HG02981 (cell line): ENCODE measurements at regions not wholly inside any gene's neighbourhood (a gene's known extent, or its start where the extent isn't known, plus 50 kb on each side); places are given as distances from the start of the nearest gene placed in this dataset.
A peak's percentile ranks its signal among the peaks of the same experiment; 100 is the strongest.
"Not testable (repeated sequence)": the region's sequence is repeated elsewhere in the genome, so short reads cannot be mapped to it uniquely, and the experiment has no call there.

Experiments used
- ATAC-seq: cut with Tn5 transposase; IDR thresholded peaks from one replicate; pipeline ENCODE4 v1.9.1; 2021; ENCODE audit warnings: mild to moderate bottlenecking, moderate library complexity; ENCODE audit not compliant: unreplicated experiment

GRCh38 chr1:229856009-229856650, 210.9 kb upstream of the GALNT2 start:
- ATAC-seq = peak; percentile 97

GRCh38 chr1:229857585-229857984, 209.5 kb upstream of the GALNT2 start:
- no peak for ATAC-seq

GRCh38 chr1:229859026-229859425, 208.0 kb upstream of the GALNT2 start:
- no peak for ATAC-seq

DNA sequence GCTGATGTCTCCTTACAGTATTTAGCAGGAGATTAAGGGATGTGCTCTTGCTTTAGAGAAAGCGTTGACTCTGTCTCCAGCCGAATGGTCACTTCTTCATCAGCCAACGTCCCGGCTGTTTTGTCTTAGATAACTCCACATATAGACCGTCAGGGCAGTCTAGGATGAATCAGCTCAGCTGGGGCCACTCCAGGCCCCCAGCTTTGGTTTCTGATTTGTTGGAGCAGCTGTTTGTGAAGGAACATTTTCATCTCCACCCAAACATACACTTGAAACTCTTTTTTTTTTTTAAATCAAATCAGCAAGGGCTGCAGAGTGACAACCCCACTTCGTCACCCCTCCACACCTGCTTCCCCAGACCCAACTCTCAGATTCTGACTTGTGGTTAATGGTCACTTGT, 206.1 kb upstream of the GALNT2 start:
- ATAC-seq = no peak

DNA sequence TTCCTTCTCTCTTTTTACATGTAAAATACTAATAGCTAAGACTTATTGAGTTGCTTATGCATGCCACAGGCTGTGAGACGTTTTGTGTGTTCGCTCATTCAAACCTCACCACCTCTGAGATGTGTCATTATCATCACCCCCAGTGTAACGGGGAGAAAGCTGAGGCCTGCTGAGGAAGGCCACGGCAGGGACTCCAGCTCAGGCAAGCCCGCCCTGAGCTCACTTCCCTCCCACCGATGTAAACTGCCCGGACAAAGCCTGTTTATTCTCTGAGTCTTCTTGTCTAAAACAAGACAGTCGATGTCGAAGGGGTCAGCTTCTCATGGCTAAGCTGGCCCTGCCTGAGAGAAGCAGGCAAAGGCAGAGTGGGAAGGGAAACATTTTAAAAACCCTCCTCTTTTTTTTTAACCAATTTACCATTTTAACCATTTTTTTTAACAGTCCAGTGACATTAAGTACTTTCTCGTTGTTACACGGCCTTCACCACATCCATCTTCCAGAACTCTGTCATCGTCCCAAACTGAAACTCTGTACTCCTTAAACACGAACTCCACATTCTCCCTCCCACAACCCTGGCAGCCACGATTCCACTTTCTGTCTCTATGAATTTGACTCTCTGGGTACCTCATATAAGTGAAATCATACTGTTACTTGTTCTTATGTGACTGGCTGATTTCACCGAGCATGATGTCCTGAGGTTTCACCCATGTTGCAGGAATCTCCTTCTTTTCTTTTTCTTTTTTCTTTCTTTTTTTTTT, 204.8 kb upstream of the GALNT2 start:
- ATAC-seq = no peak

DNA sequence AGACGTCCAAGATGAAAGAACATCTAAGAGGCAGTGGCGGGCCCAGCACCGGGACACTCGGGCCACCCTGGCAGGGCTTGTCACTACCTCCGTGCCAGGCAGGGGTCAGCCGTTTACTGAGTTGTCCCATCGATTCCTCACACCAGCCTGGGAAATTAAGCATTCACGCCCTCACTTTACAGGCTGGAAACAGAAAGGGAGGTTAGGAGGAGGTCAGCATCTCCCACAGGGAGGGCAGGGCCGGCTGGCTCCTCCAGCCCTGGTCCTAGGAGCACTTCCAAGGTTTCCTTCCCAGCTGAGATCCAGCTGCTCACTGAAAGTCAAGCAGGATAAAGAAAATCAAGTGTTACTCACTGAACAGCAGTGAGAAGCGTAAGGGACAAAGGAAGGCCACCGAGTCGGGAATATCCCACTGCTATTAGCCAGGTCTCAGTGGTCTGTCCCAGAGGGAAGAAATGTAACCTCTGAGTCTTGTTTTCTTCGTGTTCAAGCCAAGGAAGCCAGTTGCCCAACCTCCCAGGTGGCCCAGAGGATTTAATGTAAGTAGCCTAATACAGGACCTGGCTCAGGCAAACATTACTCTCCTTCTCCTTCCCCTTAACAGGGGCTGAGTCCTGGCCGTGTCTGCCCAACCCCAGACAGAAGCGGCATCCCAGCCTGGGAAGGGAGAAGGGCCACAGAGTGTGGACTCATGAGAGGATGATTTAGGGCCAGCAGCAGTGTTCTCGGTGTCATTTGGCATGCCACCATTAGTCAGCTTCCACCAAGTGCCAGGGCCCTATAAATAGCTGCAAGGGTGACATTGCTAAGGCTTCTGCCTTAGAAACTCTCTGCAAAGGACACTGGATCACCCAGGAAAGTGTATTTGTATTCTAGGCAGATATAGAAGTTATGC, 203.1 kb upstream of the GALNT2 start:
- ATAC-seq = no peak

DNA sequence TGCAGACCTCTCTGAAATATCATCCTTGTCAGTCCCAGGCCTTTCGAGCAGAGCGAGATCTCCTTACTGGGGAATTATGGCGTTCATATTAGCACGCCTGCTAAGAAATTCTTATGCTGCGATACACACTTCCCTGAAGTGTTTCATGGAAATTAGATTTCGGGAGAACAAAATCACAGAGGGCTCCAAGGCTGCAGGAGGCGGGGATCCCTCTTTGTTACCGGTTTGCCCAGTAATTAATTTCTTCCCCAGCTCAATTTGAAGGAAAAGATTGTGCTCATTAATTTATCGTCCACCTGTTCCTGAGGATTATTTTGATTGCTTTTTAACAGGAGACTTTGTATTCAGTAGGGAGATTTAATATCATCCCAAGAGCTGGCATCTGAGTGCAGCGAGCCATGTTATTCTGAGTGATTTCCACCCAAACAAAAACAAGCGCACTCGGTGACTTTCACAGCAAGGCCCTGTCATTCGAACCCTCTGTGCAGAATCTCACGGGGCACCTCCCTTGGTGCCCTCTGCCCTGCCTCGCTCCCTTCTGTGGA, 202.3 kb upstream of the GALNT2 start:
- ATAC-seq = no peak

- not testable (repeated sequence) for ATAC-seq
These were observed 201.7 kb upstream of the GALNT2 start for GRCh38 chr1:229865321-229865720.

GRCh38 chr1:229867726-229868125, 199.3 kb upstream of the GALNT2 start:
- no peak for ATAC-seq

DNA sequence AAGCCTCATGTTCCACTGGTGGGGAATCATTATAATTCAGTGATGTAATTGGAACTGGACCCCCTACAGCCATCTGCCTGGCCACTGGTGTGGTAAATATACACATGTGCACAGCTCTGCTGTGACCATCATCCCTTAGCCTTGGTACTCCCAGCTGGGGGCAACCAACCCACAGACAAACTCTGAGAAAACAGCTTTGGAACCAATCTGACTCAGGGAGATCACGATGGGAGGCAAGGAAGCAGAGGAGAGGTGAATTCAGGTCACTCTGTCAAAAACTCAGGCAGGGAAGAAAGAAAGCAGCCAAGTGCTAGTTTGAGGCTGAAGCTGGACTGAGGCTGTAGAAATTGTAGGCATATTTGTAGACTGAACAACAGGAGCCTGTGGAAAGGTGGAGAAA, 197.8 kb upstream of the GALNT2 start:
- no peak for ATAC-seq

DNA sequence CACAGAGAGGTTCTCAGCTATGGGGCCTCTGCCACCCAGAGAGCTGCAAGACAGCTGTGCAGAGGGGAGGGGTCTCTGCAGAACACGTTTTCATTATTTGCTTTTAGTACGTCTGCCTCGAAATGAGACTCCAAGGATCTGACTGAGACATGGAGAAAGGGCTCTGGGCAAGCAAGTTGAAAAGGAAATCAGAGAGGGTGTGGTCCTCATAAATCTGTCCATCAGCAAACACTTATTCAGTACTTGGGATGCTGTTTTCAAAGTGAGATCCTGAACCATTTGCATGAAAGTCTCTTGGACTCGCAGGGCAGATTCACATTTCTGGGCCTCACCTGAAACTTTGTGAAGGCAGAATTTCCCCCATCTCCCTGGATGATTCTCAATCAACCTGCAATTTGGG, 197.4 kb upstream of the GALNT2 start:
- ATAC-seq = no peak

GRCh38 chr1:229870381-229870780, 196.7 kb upstream of the GALNT2 start:
- no peak for ATAC-seq

GRCh38 chr1:229871078-229871676, 195.9 kb upstream of the GALNT2 start:
- no peak for ATAC-seq

- ATAC-seq = no peak
These were observed 192.9 kb upstream of the GALNT2 start for GRCh38 chr1:229874136-229874535.

GRCh38 chr1:229874609-229875008, 192.4 kb upstream of the GALNT2 start:
- ATAC-seq = no peak

GRCh38 chr1:229875086-229875485, 192.0 kb upstream of the GALNT2 start:
- ATAC-seq = no peak

DNA sequence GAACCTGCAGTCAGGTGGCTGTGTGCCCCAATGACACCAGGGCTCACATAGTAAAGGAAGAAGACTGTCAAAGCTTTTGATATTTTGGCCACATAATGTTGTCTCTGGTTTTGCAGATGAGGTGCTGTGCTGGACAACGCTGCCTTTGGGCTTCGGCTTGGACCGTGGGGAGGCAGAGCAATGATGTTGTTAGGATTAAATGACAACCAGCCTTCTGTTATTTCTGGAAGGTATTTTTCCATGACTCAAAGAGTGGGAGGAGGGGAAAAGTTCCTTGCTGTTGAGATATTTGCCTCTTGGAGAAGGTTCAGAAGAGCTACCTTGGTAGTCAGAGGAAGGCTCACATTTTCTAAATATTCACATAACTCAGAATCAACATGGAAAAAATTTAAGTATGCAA, 187.3 kb upstream of the GALNT2 start:
- ATAC-seq = no peak

- ATAC-seq = no peak
These were observed 186.5 kb upstream of the GALNT2 start for GRCh38 chr1:229880271-229881170.

- ATAC-seq = no peak
These were observed 184.4 kb upstream of the GALNT2 start for GRCh38 chr1:229882621-229883020.
